ENCODE measurements at regions not wholly inside any gene's neighbourhood (a gene's known extent, or its start where the extent isn't known, plus 50 kb on each side); places are given as distances from the start of the nearest gene placed in this dataset.

DNA sequence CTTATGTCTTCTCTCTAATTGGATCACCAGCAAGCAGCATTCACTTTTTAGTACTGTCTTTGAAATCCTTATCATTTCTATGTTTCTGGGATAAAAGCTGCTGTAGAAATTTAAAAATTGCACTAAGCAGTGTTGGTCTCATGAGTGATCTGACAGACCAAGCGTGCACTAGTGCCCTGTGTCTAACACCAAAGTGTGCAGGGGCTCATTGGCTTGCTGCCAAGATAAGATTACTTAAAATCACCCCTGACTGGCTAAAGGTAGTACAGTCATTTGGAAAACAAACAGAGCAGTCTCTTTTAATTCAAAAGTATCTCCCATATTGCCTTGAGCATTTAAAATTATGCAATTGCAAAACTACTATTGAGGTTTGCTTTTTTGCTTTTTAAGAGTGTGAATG is 304.6 kb downstream of the ARAP2 start:
- TF ChIP-seq CTCF (IDR thresholded peaks at IDR 0.05; ENCODE audit: low read length) (no peak), EZH2 (IDR thresholded peaks at IDR 0.05; ENCODE audit: borderline replicate concordance, low read length) (no peak)

All from OCI-LY1 (cell line).